Medulla oblongata (tissue), 1 donor: ENCODE measurements at regions not wholly inside any gene's neighbourhood (a gene's known extent, or its start where the extent isn't known, plus 50 kb on each side); places are given as distances from the start of the nearest gene placed in this dataset.

Source experiments
- DNase-seq: peaks from one replicate; pipeline ENCODE4 v3.0.0-alpha.2; 2015; ENCODE audit errors: extremely low spot score

DNA sequence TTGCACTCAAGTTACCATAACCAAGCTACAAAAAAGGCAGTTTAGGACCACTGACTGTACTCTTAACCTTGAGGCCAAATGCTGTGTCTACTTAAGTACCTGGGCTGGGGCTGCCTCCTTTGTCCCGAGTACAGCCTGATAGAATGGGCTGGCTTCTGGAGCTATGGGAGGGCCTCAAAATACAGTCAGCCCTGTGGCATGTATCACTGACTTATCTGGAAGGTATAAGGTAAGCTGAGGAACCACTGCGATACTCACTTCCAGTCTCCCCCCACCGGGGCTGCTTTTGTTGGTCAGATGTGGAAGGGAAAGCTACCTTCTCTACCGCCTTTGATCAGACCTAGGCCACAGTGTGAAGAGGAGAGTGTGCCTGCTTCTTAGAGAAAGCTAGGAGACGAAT is 404.8 kb downstream of the ARHGEF28 start:
- no peak for DNase-seq

DNA sequence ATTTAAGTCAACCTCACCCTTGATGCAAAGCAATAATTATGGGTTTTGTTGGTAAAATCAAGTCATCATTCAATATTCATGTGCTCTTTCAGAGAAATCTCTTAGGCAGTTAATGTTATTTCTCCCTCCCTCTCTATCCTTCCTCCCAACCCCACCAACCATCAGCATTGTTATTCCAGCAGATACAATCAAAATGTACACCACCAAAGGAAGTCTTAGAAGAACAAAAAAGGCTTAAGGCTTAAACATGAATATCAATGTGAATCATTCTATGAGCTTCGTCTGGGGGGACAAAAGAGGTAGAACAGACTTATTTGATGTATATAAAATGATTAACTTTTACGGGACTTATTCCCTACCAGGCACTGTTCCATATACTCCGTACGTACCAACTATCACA is 404.4 kb downstream of the ARHGEF28 start:
- DNase-seq, result no peak

DNA sequence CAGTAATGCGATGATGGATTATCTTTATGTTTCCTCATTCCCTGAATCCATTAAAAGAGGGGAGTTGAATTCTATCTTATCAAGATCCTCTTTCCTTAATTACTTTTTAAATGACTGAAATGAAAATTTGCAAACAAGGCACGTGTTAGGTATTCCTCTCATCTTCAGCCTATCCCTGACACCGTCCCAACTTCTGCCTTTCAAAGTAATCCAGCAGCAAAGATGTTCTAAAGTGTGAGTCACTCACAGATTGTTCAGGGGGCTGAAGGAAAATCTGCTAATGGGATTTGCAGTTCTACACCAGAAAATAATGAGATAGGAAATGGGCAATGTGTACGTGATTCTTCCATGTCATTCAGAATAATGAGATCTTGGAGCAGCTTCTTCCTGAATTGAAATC is 403.0 kb downstream of the ARHGEF28 start:
- DNase-seq, result no peak

DNA sequence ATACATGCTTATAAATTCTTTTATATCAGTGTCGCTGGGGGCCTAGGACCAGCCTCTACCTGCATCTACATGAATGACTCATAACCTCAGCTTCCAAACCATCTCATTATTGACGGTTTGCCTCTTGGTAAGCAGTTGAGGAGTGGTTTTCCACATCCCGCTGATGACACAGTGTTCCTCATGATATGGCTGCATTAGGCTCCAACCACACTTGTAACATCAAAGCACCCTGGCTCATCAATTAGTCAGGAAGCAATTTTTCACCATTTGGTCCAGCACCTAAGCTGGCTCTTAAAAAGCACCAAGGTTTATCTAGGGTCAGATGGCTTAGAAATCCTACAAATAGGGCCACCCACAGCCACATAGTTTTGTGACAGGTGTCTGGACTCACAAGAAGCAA is 402.4 kb downstream of the ARHGEF28 start:
- no peak for DNase-seq

DNA sequence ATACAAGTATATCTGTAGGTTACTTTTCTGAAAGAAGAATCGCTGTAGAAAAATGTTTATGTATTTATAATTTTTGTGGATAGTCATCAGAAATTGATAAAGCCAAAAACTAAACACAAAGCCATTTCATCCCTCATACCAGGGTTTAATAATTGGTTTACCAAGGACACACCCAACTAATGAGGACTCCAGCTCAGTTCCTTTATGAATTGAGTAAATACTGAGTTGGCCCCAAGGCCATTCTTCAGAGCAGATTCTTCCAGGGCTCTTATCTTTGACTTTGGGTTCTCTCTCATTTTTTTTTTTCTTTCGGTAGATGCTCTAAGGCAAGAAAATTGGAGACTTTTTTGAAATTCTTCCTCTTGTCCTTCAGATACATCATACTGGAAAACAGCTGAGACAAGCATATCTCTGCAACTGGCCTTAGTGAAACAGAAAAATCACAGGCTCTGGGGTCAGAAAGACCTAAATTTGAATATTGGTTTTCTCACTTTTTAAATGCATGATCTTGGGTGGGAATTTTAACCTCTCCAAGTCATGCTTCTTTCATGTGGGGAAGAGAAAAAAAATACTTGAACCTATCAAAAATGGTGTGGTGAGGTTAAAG is 401.8 kb downstream of the ARHGEF28 start:
- DNase-seq, result no peak

DNA sequence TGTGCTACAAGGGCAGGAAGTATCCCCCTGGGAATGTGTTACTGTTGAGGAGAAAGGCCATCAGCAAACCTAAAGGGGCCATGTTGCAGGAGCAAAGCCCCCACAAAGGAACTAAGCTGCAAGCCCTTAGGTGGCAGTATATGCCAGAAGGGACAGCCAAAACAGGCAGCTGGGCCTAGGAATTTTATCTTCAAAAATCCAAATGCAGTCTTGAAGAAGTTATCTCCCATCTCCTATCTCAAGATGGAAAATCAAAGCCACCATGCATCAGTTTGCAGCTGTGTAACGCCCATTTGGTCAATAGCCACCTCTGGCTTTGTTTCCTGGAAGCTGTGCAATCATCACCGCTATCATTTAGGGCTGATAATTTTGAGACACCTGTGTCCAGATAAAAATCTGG is 400.3 kb downstream of the ARHGEF28 start:
- DNase-seq, result no peak

DNA sequence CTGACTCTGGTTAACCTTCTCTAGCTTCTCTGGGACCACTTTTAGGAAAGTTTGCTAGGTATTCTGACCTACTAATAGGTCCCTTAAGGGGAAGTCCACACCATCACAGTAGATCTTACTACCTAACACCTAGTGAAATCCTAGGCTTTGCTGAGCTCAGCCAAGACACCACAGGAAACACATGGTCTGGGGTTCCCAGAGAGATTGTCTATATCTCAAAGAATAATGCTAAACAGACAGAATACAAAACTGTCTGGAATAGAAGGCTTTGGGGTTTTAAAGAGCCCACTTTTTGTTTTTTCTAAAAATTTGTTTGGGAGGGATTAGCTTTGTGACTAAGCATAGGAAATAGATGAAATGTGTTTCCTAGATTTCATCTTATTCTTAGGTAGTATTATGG is 395.1 kb downstream of the ARHGEF28 start:
- DNase-seq, result no peak

DNA sequence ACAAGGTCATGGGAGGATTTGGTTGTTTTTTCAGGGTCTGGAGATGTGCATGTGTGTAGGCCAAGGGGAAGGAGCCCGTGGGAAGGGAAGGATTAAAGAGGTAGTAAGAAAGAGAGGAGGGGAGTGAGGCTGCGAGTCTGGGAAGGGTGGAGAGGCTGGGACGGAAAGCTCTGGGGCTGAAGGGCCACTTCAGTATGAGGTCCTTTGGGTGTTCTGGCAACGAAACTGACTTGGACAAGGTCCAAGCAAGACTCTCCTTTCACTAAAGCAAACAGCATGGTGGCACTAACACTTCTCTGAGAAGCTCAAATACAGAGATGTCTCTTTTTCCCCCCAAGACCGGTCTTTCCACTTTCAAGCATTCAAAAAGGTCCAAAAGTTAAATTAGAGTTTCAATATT is 394.5 kb downstream of the ARHGEF28 start:
- no peak for DNase-seq

DNA sequence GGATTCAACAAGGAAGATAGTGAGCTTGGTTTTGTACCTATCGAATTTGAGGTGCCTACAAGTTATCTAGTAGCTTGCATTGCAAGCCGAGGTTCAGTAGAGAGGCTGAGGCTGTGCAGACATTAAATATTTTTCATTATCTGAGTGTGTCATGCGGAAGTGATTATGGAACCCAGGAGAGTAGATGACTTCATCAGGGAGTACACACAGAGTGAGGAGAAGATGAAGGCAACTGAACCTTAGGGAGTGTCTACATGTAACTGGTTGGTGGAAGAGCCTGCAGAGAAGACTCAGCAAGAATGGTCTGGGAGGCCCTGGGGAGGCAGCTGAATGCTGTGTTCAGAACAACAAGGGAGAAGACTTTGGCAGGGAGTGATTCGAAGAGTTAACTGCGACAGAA is 393.9 kb downstream of the ARHGEF28 start:
- DNase-seq, result no peak

DNA sequence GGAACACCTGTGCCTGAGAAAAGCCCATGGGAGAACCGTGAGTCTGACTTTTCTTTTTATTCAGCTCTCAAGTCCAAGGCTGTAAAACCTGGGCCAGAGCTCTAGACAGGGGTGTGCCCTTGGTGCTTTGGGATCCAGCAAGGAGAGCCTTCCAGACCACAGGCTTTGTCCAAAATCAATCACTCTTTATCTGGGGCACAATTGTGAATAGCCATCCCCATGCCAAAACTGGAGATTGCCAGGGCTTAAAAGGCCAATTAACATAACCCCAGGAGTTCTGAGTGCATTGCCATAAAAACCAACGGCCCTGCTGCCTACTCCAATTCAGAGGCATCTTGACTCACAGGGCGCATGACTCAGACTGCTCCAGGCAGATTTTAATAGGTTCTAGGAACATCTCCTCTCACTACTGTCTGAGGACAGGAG is 391.8 kb downstream of the ARHGEF28 start:
- peak; percentile 57 for DNase-seq

DNA sequence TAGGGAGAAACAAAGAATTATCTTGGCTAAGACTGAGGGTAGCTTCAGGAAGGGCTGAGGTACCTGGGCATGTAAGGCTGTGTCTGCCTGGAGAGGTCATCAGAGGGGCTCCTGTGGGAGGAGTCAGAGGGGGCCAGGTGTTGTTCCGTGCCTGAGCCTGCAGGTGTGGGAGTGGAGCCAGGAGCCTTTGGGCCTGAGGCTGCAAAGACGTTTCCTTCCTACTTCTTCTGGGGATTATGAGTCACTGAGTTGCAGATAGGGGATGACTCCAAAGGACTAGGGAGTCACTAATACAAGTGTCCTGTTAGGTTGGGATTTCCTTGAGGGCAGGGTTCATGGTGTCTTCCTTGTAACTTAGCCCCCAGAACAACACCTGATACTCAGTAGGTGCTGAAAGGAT is 391.1 kb downstream of the ARHGEF28 start:
- no peak for DNase-seq

DNA sequence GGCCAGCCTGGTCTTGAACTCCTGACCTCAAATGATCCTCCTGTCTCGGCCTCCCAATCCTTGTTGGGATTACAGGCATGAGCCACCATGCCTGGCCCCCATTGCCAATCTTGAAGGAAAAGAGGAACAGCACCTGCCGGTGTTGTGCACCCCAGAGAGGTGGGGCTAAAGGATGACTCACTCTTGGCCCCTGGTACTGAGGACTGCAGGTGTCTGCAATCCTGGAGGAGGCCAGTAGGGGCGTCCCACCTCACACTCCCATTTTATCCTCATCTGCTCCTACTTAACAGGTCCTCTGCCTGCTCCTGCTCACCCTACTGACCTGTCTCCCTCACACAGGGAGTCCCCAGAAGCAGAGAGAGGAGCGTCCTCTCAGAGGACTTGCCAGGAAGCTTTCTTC is 390.4 kb downstream of the ARHGEF28 start:
- DNase-seq, result no peak

DNA sequence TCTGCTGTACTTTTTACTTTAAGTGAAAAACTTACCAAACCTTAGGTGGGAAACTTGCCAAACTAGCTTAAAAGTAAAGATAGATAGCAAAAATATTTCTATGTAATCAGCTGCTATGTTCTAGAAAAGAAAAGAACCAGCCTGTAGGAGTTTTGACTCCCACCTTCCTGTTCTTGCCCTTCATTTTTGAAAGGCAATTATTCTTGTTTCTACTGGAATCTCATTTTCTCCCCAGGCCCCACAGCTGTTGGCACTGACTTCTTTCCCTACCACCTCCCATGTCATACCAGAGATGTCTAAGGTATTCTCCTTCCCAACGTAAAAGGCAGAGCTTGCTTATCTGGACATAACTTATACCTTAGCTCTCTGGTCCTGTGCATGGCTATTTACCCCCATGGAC is 389.7 kb downstream of the ARHGEF28 start:
- DNase-seq, result no peak

DNA sequence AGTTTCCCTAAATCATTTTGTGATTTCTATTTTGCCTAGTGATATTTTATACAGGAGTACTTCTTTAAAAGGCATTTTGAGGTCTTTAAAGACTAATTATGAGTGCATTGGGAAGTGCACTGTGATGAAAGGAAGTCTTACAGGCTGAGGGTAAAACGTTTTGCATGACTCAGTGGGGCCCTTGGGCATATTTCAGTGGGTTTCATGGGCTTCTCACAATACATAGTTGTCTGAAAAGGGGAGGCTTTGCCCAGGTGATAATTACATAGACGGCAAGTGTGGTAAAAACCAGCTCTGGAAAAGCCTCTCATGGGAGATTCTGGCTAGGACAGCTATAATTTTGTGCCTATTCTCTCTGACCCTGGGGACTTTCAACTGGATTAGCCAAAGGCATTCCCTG is 387.2 kb downstream of the ARHGEF28 start:
- no peak for DNase-seq

DNA sequence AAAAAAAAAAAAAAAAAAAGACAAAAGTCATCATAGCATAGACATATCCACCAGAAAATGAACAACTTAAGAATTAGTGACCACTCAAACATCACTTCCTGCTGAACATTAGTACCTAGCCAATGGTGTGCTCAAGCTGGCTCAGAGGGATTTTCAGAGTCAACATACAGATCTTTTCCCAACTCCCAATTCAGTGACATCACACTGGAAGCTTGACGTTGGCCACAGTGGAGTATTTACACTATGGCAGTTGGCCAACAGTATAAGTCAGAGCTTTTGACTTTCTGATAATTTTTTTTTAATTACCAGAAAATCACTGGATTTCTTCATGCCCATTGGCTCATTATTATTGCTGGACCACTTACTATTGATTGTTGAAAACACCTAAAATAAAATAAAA is 383.5 kb downstream of the ARHGEF28 start:
- no peak for DNase-seq

DNA sequence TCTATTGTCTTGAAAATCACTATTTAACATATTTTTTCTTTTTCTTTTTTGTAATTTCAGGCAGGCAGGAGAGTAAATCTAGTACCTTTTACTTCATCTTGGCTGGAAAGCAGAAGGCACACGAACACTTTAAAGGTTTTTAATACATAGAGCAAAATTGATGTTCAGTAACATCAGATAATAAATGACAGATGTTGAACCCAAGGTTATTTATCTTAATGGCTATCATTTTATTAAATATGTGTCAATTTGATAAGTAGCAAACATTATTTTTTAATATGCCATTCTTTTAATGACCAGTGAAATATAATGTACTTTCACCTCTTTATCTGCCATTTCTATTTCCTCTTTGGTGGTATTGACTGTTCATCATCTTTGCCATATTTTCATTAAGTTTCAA is 381.2 kb downstream of the ARHGEF28 start:
- DNase-seq, result no peak

DNA sequence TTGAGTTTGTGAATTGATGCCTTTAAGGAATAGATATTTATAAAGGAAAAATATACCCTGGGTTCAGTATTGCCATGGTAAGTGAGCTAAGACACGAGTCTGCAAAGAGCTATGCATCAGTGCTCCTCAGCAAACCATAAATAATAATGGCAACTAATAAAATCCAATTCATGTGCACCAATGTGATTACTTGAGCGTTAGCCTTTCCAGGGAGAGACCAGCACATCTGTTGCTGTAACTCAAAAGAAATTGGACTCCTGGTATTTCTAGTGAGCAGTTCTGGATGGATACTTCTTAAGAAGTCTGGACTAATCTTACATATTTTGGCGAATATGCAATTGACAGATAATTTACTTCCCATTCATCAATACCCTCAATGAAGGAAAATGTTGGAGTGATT is 373.3 kb downstream of the ARHGEF28 start:
- no peak for DNase-seq

DNA sequence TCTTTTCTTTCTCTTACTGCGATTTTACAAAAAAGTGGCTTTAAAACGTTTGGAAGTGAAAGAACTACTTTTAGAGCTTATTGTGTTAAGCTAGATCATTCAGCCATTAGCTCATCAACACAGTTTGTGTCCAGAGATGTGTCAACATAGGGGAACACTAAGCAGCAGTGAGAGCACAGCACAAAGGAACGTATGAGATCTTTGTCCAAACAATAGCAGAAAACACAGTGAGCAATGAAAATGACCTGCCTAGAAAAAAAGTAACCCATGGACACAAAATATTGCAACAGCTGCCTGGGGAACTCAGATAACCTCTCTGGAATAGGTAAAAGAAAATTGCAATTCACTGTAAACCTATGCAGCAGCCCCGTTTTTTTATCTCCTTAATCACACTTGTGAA is 372.5 kb downstream of the ARHGEF28 start:
- no peak for DNase-seq

DNA sequence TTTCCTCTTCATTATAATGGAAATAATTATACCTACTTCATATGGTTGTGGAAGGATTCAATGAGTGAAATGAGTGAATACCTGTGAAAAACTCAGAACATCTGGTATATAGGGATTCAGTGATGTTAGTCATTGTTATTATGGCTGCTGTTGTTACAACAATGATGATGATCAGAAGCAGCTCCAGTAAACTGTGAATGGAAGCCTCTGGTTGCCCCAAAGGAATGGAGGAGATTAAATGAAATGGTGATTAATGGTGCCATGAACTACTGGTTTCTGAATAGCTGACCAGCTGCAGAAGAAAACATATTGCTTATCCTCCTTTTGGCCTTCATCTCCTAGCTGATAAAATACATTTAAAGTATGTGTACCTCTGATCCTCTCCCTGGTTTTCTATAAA is 372.0 kb downstream of the ARHGEF28 start:
- no peak for DNase-seq

DNA sequence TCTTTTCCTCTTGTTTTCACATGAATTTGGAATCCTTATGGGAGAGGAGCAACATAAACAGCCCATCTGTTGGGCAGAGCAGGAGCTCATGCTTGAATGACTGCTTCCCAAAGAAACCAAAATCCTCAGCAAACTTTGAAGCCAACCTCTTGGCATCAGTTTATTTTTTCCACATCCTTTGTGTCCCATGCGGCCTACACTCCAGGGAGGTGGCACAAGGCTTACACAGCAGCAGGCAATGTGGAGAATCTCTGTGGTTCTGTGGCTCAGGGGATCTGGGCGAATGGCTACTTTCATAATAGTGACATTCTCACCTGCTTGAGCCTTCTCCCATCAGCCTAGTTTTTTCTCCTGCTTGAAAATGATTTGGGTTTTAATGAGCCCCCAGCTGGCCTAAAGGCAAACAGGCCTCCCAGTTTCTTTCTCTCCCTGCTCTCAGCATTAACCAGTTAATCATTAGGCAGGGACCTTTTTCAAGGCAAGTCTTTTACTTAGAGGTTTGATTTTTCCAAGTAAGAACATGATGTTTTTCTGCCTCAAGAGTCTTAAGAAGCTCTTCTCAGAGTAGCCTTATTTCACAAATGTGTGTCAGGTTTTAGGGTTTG is 370.3 kb downstream of the ARHGEF28 start:
- no peak for DNase-seq

DNA sequence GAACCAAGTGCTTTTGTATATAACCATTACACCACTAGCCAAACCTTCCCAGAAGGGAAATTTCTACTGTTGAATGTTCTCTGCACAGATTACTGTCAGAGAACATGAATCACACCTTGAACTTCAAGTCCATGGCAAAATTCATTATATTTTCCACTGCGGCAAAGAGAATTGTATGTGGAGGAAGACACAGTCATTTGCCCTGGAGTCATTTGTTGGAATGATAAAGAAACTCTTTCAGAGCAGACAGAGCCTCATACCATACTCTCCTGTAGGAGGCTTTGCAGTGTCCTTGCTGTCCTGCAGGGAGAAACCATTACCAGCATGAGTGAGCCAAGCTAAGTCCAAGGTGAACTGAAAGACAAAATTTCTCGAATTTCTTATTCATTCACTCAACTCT is 369.0 kb downstream of the ARHGEF28 start:
- no peak for DNase-seq
